Choroid plexus epithelial cell (primary cell): ENCODE measurements at regions not wholly inside any gene's neighbourhood (a gene's known extent, or its start where the extent isn't known, plus 50 kb on each side); places are given as distances from the start of the nearest gene placed in this dataset.
A peak's percentile ranks its signal among the peaks of the same experiment; 100 is the strongest.

Source experiments
- DNase-seq: peaks from one replicate; pipeline ENCODE4 v3.0.0-alpha.2; 2010; ENCODE audit warnings: low read depth
- H3K4me3 ChIP-seq: 2 replicates; pipeline ENCODE4 v1.5.1; 2011; ENCODE audit warnings: low read depth, mild to moderate bottlenecking, control low read depth, low read length, moderate library complexity
- CTCF ChIP-seq: conservative IDR thresholded peaks from 2 replicates; pipeline ENCODE4 v1.5.1; 2011; ENCODE audit warnings: low read depth, mild to moderate bottlenecking, control low read depth, inconsistent platforms, low read length, moderate library complexity

GRCh38 chr11:103727262-103727661 is 309.2 kb upstream of the DDI1 start:
- TF ChIP-seq CTCF = no peak
- no peak overlapping the region for H3K4me3 ChIP-seq
- no peak for DNase-seq

GRCh38 chr11:103729617-103730016 is 306.8 kb upstream of the DDI1 start:
- TF ChIP-seq CTCF = no peak
- H3K4me3 ChIP-seq = no peak overlapping the region
- peak; percentile 11 for DNase-seq

GRCh38 chr11:103730131-103730940 is 306.1 kb upstream of the DDI1 start:
- DNase-seq = peak; percentile 42
- no peak overlapping the region for H3K4me3 ChIP-seq
- TF ChIP-seq CTCF = no peak

- no peak overlapping the region for H3K4me3 ChIP-seq
- TF ChIP-seq CTCF = no peak
- DNase-seq = no peak
Measured at GRCh38 chr11:103731670-103732069, 304.8 kb upstream of the DDI1 start.

- TF ChIP-seq CTCF = no peak
- no peak overlapping the region for H3K4me3 ChIP-seq
- no peak for DNase-seq
Measured at GRCh38 chr11:103733889-103734288, 302.6 kb upstream of the DDI1 start.

GRCh38 chr11:103735497-103736032 is 300.9 kb upstream of the DDI1 start:
- no peak for TF ChIP-seq CTCF
- H3K4me3 ChIP-seq = no peak overlapping the region
- DNase-seq = no peak
